GM21619 (cell line): ENCODE measurements at regions not wholly inside any gene's neighbourhood (a gene's known extent, or its start where the extent isn't known, plus 50 kb on each side); places are given as distances from the start of the nearest gene placed in this dataset.

Experiments
- ATAC-seq: cut with Tn5 transposase; IDR thresholded peaks from one replicate; pipeline ENCODE4 v1.9.1; 2021; ENCODE audit not compliant: unreplicated experiment

- no peak for ATAC-seq
These were observed 122.5 kb downstream of the PHLDA1 start for GRCh38 chr12:75908961-75909605.

- ATAC-seq: no peak
These were observed 125.7 kb downstream of the PHLDA1 start for GRCh38 chr12:75905922-75906321.

GRCh38 chr12:75900781-75901254 is 130.8 kb downstream of the PHLDA1 start:
- ATAC-seq: no peak

GRCh38 chr12:75900226-75900625 is 131.3 kb downstream of the PHLDA1 start:
- ATAC-seq: no peak

- no peak for ATAC-seq
These were observed 136.4 kb downstream of the PHLDA1 start for GRCh38 chr12:75894965-75895754.

- ATAC-seq: no peak
These were observed 137.8 kb downstream of the PHLDA1 start for GRCh38 chr12:75893765-75894164.

GRCh38 chr12:75892731-75893408 is 138.7 kb downstream of the PHLDA1 start:
- ATAC-seq: no peak

- no peak for ATAC-seq
These were observed 140.5 kb downstream of the PHLDA1 start for GRCh38 chr12:75891072-75891471.

GRCh38 chr12:75890660-75891059 is 140.9 kb downstream of the PHLDA1 start:
- ATAC-seq: no peak

GRCh38 chr12:75890141-75890540 is 141.4 kb downstream of the PHLDA1 start:
- no peak for ATAC-seq

GRCh38 chr12:75888874-75889613 is 142.5 kb downstream of the PHLDA1 start:
- no peak for ATAC-seq

- no peak for ATAC-seq
These were observed 143.2 kb downstream of the PHLDA1 start for GRCh38 chr12:75888399-75888798.

GRCh38 chr12:75887979-75888378 is 143.6 kb downstream of the PHLDA1 start:
- no peak for ATAC-seq

GRCh38 chr12:75884465-75884985 is 147.1 kb downstream of the PHLDA1 start:
- no peak for ATAC-seq

GRCh38 chr12:75883241-75883640 is 148.3 kb downstream of the PHLDA1 start:
- ATAC-seq: no peak

- no peak for ATAC-seq
These were observed 149.2 kb downstream of the PHLDA1 start for GRCh38 chr12:75882421-75882820.

- no peak for ATAC-seq
These were observed 149.7 kb downstream of the PHLDA1 start for GRCh38 chr12:75881920-75882319.

- ATAC-seq: no peak
These were observed 153.6 kb downstream of the PHLDA1 start for GRCh38 chr12:75877763-75878621.

GRCh38 chr12:75876832-75877762 is 154.5 kb downstream of the PHLDA1 start:
- no peak for ATAC-seq
